HG02610 (cell line): ENCODE measurements at regions not wholly inside any gene's neighbourhood (a gene's known extent, or its start where the extent isn't known, plus 50 kb on each side); places are given as distances from the start of the nearest gene placed in this dataset.
"Not testable (repeated sequence)": the region's sequence is repeated elsewhere in the genome, so short reads cannot be mapped to it uniquely, and the experiment has no call there.

Experiments used
- ATAC-seq: cut with Tn5 transposase; IDR thresholded peaks from one replicate; pipeline ENCODE4 v1.9.1; 2021; ENCODE audit warnings: mild to moderate bottlenecking, moderate library complexity; ENCODE audit not compliant: unreplicated experiment

DNA sequence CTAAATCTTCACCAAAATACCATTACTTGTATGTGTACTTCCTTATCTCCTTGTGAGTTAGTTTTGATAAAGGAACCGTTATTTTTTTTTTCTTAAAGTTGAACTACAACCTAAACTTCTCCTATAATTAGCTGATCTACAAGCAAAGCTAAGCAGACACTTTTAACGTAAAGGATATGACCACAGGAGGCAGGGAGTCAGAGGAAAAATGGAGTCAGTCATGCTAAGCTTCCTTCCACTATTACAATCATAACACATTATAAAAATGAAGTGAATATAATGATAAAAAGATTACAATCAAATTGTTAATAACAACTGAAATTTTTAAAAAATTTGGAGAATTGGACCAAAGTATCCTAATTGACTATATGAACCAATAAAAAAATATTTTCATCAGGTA is 892.6 kb downstream of the KCNT2 start:
- no peak for ATAC-seq

- ATAC-seq: no peak
These were observed 894.0 kb downstream of the KCNT2 start for GRCh38 chr1:195714248-195714647.

DNA sequence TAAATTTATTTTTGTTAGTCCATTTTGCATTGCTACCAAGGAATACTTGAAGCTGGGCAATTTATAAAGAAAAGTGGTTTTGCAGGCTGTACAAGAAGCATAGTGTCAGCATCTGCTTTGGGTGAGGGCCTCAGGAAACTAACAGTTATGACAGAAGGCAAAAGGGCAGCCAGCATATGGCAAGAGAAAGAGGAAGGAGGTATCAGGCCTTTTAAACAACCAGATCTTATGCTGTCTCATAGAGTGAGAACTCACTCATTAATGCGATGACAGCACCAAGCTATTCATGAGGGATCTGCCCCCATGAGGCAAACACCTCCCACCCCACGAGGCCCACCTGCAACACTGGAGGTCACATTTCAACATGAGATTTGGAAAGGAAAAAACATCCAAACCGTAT is 898.4 kb downstream of the KCNT2 start:
- no peak for ATAC-seq

DNA sequence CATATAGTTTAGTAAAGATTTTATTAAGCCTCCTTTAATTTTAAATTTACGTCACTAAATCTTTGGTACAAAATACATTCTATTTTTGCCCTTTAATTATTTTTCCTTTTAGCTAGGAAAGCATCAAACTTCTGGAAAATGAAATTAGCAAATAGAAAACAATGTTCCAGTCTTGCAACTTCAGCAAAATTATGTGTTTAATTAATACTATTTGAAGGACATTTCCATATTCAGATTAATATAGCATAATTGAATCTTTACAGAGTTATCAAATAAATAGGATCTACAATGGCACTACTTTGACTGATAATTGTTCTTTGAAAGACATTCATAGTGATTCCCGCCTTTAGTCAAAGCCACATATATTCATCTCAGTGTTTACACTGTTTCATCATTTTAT is 904.2 kb downstream of the KCNT2 start:
- no peak for ATAC-seq

DNA sequence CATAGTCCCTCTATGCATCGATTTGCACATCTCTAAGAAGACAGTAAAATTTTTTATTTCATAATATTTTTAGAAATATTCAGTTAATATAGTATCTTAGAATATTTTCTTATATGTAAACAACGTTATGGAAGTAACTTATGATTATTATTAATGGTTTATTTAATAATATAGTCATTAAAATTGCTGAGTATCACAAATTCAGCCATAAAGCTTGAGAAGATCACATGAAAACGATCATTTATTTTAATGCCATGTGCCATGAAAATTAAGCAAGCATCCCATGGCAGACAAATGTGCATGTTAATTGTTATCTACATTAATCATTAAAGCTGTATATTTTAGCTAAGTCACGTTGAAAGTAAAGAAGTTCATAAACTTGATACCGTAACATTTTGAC is 907.1 kb downstream of the KCNT2 start:
- no peak for ATAC-seq

- peak; percentile 100 for ATAC-seq
These were observed 911.1 kb downstream of the KCNT2 start for GRCh38 chr1:195697130-195697529.

GRCh38 chr1:195686764-195687163 is 921.5 kb downstream of the KCNT2 start:
- no peak for ATAC-seq

- ATAC-seq: no peak
These were observed 943.6 kb downstream of the KCNT2 start for GRCh38 chr1:195664628-195665027.

DNA sequence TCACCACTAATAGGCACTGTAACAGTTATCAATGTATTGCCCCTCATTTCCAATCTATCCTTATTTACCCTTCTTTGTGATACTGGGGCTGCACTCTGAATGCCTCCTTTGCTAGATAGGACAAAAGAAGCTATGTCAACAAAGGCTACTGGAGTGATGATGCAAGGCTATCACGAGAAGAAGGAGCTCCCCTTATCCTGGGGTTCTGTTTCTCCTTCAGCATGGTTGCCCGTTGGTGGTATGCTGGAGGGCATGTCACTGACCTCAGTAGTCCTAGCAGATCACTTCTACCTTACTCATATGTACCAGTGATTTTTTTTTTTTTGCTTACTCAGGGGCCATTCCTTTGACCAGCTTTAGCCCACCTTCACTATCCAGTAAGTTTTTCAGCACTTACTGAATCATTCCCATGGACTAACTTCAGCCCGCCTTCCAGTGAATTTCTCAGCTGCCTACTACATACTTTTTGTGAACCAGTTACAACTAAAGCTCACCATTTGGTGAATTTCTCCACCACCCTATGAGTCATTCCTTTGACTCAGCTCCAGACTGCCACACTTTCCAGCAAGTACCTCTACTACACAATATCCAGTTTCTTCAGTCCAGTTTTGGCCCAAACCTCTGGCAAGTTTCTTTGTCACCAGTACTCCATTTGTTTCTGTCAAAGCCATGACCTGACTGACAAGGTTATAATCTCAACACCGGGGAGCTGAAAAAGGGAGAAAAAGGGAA is 944.5 kb downstream of the KCNT2 start:
- ATAC-seq: no peak

DNA sequence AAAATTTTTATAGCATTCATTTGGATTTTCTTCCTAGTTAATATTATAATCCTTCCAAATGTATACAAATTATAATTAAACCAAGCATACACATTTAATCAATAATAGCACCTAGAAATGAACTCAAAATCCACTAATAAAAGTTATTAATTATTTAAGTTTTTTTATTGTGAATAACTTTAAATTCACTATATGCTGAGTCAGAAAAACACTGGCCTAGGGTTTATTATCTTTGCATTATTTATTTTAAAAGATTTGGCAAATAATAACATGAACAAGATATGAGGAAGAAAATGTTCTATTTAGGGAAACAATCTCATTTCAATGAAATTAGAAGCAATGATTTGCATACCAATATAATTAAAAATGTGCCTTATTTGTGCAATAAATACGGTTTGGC is 951.5 kb downstream of the KCNT2 start:
- no peak for ATAC-seq

- ATAC-seq: not testable (repeated sequence)
These were observed 959.4 kb downstream of the KCNT2 start for GRCh38 chr1:195648875-195649274.

GRCh38 chr1:195637539-195637938 is 970.7 kb downstream of the KCNT2 start:
- ATAC-seq: no peak

GRCh38 chr1:195618287-195618686 is 990.0 kb downstream of the KCNT2 start:
- ATAC-seq: peak; percentile 90

GRCh38 chr1:195617106-195617505 is 991.1 kb downstream of the KCNT2 start:
- ATAC-seq: no peak

GRCh38 chr1:195608883-195609282 is 999.4 kb downstream of the KCNT2 start:
- no peak for ATAC-seq

DNA sequence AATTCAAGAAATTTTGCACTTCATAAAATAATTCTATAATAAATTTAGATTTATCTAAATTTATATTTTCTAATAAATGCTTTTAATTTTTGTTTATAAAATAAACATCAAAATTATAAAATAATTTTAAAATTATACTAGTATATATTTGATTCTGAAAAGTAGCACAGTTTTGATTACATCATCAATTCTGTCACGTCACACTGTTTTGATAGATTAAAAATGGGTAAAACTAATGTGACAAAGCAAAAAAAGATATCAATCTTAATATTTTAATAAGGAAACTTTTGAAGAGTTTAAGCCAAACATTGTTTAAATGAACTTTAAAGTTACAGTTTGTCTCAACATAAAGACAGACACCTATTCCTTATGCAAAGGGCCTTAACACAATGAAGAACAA is 1001.8 kb downstream of the KCNT2 start:
- no peak for ATAC-seq

DNA sequence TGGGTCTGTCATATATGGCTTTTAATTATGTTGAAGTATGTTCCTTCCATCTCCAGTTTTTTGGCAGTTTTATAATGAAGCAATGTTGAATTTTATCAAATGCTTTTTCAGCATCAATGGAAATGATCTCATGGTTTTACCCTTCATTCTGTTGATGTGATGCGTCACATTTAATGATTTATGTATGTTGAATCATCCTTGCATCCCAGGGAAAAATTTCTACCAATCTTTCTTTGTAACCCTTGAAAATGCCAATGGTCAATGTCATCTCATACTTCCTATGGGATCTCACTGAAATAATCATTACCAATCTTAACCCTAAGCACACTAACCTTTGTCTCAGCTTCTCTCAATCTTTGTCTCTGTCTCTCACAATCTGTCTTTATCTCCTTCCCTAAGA is 1004.0 kb downstream of the KCNT2 start:
- ATAC-seq: no peak

DNA sequence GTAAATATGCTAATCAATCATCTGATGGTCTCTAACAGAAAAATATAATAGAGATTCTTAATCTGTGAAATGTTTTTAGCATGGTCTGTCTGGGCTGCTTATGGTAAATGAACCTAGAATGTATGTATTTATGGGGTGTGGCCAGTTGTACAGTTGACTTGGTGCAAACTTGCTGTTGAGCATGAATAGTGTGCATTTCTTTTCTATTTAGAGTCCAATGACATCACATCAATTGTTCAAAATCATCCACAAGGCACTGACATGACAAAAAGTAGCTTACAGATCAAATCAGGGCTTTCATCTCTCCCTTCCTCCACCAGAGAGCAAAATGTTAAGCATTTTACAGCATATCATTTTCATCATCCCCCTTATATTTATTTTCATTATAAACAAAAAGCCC is 1010.3 kb downstream of the KCNT2 start:
- no peak for ATAC-seq

- ATAC-seq: no peak
These were observed 1013.5 kb downstream of the KCNT2 start for GRCh38 chr1:195594773-195595172.

GRCh38 chr1:195594322-195594721 is 1013.9 kb downstream of the KCNT2 start:
- peak; percentile 43 for ATAC-seq

- no peak for ATAC-seq
These were observed 1016.1 kb downstream of the KCNT2 start for GRCh38 chr1:195591917-195592672.

- ATAC-seq: no peak
These were observed 1017.6 kb downstream of the KCNT2 start for GRCh38 chr1:195590649-195591048.
